ENCODE measurements at regions not wholly inside any gene's neighbourhood (a gene's known extent, or its start where the extent isn't known, plus 50 kb on each side); places are given as distances from the start of the nearest gene placed in this dataset.
A peak's percentile ranks its signal among the peaks of the same experiment; 100 is the strongest.

DNA sequence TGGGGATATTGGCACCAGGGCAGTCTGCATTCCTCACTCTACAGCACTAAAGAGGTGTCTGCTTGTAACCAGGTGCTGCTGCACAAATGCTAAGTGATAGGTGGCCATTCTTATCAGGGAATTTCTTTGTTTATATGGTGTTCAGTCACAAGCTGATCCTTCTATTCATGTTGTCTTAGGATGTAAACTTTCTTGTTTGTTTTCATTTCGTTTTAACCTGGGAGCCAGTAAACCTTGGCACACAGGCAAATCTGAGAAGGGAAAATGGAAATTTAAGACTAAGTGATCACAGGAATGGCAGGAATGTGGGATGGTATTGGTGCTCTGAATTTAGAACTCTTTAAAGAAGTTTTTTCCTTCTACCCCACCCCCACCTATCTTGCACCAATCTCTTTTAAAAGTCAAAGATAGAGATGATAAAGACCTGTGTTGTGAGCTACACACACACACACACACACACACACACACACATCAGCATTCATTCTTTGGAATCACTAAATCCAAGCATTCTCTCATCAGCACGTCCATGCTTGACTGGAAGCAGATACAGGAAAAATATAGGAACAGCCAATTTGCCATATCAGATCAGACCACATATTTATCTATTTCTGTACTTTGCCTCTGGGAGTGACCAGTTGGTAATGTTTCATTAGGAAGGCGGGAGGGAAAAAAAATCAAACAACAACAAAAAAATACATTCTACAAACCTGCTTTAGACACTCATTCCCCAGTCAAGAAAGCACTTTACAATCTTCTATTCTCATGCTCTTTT, 451.4 kb upstream of the ADGRL2 start:
- no peaks in the 10 kb centered on the region for H3K27me3 ChIP-seq (ENCODE audit: control insufficient read depth, insufficient read depth, low read length, poor library complexity, severe bottlenecking)
- peak overlapping the region; percentile 13 for H3K4me3 Mint-ChIP-seq
- no peak overlapping the region for H3K4me3 ChIP-seq (ENCODE audit: low read length)
- peaks cover 23% of the 10 kb centered on the region for H3K4me1 Mint-ChIP-seq
- no peak overlapping the region for H3K27ac ChIP-seq (ENCODE audit: low read depth, low read length)
- H3K27me3 Mint-ChIP-seq (ENCODE audit: insufficient read depth), result no peaks in the 10 kb centered on the region
- no peaks in the 10 kb centered on the region for H3K36me3 Mint-ChIP-seq (ENCODE audit: low read depth)
- no peaks in the 10 kb centered on the region for H3K9me3 ChIP-seq (ENCODE audit: control insufficient read depth, low read length)
- TF ChIP-seq, protein P1, sequence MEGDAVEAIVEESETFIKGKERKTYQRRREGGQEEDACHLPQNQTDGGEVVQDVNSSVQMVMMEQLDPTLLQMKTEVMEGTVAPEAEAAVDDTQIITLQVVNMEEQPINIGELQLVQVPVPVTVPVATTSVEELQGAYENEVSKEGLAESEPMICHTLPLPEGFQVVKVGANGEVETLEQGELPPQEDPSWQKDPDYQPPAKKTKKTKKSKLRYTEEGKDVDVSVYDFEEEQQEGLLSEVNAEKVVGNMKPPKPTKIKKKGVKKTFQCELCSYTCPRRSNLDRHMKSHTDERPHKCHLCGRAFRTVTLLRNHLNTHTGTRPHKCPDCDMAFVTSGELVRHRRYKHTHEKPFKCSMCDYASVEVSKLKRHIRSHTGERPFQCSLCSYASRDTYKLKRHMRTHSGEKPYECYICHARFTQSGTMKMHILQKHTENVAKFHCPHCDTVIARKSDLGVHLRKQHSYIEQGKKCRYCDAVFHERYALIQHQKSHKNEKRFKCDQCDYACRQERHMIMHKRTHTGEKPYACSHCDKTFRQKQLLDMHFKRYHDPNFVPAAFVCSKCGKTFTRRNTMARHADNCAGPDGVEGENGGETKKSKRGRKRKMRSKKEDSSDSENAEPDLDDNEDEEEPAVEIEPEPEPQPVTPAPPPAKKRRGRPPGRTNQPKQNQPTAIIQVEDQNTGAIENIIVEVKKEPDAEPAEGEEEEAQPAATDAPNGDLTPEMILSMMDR (conservative IDR thresholded peaks at IDR 0.05), result no peak
- H3K27ac Mint-ChIP-seq, result peak overlapping the region; percentile 96
- H3K36me3 ChIP-seq (ENCODE audit: control insufficient read depth, insufficient read depth, low read length), result no peaks in the 10 kb centered on the region
- H3K4me1 ChIP-seq (ENCODE audit: control insufficient read depth, insufficient read depth, low read length), result peaks cover 2% of the 10 kb centered on the region
- WGBS, 2 experiments (ENCODE audit: insufficient coverage in 1 of 2, insufficient read length in 1 of 2), result 55 to 100% methylated on average over 1 to 3 of the region's 3 CpGs
- peaks cover 6% of the 10 kb centered on the region for H3K9me3 Mint-ChIP-seq
- DNase-seq, result peak; percentile 56
- H3K9ac ChIP-seq (ENCODE audit: extremely low read depth, low read length, poor library complexity, severe bottlenecking), result no peak overlapping the region

DNA sequence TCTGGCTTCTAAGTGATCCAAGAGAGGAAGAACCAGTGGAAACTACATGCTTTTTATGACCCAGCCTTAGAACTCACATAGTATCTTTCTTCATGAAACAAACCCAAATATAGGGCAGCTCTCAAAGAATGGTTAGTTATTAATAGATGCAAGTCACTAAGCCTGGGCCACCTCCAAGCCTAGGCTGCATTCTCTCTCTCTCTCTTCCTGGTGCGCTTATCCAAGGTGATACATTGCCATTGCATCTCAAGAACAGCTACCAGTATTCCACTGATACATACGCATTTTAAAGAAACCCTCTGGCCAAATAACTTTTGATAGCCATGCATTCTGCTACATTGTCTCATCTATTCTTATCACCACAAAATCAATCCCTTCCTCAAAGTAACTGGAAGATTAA, 455.6 kb upstream of the ADGRL2 start:
- Histone ChIP-seq H3K4me3 (ENCODE audit: low read length) (no peak overlapping the region), H3K4me1 (ENCODE audit: control insufficient read depth, insufficient read depth, low read length) (no peaks in the 10 kb centered on the region), H3K9ac (ENCODE audit: extremely low read depth, low read length, poor library complexity, severe bottlenecking) (no peak overlapping the region), H3K27ac (ENCODE audit: low read depth, low read length) (no peak overlapping the region), H3K9me3 (ENCODE audit: control insufficient read depth, low read length) (no peaks in the 10 kb centered on the region), H3K27me3 (ENCODE audit: control insufficient read depth, insufficient read depth, low read length, poor library complexity, severe bottlenecking) (no peaks in the 10 kb centered on the region), H3K36me3 (ENCODE audit: control insufficient read depth, insufficient read depth, low read length) (no peaks in the 10 kb centered on the region)
- H3K4me3 Mint-ChIP-seq, result no peak overlapping the region
- TF ChIP-seq, protein P1 (conservative IDR thresholded peaks at IDR 0.05), result no peak
- peaks cover 6% of the 10 kb centered on the region for H3K9me3 Mint-ChIP-seq
- no peaks in the 10 kb centered on the region for H3K36me3 Mint-ChIP-seq (ENCODE audit: low read depth)
- H3K4me1 Mint-ChIP-seq, result peaks cover 24% of the 10 kb centered on the region
- no peaks in the 10 kb centered on the region for H3K27me3 Mint-ChIP-seq (ENCODE audit: insufficient read depth)
- H3K27ac Mint-ChIP-seq, result no peak overlapping the region
- 93 to 98% methylated on average over 2 of the region's 2 CpGs for WGBS, 2 experiments (ENCODE audit: insufficient coverage in 1 of 2, insufficient read length in 1 of 2)
- no peak for DNase-seq

DNA sequence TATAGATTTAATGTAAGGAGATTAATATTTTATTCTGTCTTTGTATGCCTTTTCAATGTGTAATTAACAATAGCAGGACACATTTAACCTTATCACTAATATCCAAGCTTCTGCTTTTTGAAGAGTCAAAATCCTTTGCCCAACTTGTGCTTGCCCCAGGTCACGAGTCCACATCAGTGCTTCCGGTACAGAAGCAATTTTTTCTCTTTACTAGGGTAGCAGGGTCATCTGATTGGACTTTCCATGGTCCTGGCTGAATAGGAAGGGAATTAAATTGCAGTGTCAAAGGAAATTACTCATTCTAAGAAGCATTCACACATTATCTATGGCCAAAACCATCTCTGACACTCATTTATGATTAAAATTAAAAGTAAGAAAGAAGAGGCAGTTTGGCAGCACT, 460.5 kb upstream of the ADGRL2 start:
- 85 to 97% methylated on average over 2 of the region's 2 CpGs for WGBS, 2 experiments (ENCODE audit: insufficient coverage in 1 of 2, insufficient read length in 1 of 2)

More for the DNA sequence above, 460.5 kb upstream of the ADGRL2 start:
- TF ChIP-seq, protein P1 (conservative IDR thresholded peaks at IDR 0.05), result no peak
- no peaks in the 10 kb centered on the region for H3K36me3 Mint-ChIP-seq (ENCODE audit: low read depth)
- peaks cover 14% of the 10 kb centered on the region for H3K4me1 Mint-ChIP-seq
- no peak overlapping the region for H3K27ac ChIP-seq (ENCODE audit: low read depth, low read length)
- H3K27me3 ChIP-seq (ENCODE audit: control insufficient read depth, insufficient read depth, low read length, poor library complexity, severe bottlenecking), result no peaks in the 10 kb centered on the region
- H3K4me3 Mint-ChIP-seq, result no peak overlapping the region
- H3K4me3 ChIP-seq (ENCODE audit: low read length), result no peak overlapping the region
- DNase-seq, result no peak
- H3K27me3 Mint-ChIP-seq (ENCODE audit: insufficient read depth), result peaks cover 6% of the 10 kb centered on the region
- peaks cover 10% of the 10 kb centered on the region for H3K4me1 ChIP-seq (ENCODE audit: control insufficient read depth, insufficient read depth, low read length)
- H3K36me3 ChIP-seq (ENCODE audit: control insufficient read depth, insufficient read depth, low read length), result no peaks in the 10 kb centered on the region
- no peaks in the 10 kb centered on the region for H3K9me3 ChIP-seq (ENCODE audit: control insufficient read depth, low read length)
- no peak overlapping the region for H3K9ac ChIP-seq (ENCODE audit: extremely low read depth, low read length, poor library complexity, severe bottlenecking)
- H3K9me3 Mint-ChIP-seq, result peaks cover 12% of the 10 kb centered on the region
- no peak overlapping the region for H3K27ac Mint-ChIP-seq

Data from endodermal cell (in vitro differentiated cells).